ENCODE measurements at regions not wholly inside any gene's neighbourhood (a gene's known extent, or its start where the extent isn't known, plus 50 kb on each side); places are given as distances from the start of the nearest gene placed in this dataset.

GRCh38 chr14:101069666-101070362, 166.3 kb upstream of the RTL1 start:
- no peak overlapping the region for H3K4me3 ChIP-seq (ENCODE audit: low read length)
- H3K27me3 ChIP-seq (ENCODE audit: control insufficient read depth, insufficient read depth, low read length), result peaks cover 3% of the 10 kb centered on the region
- DNase-seq, result no peak
- H3K9me3 ChIP-seq (replicated peaks; ENCODE audit: control insufficient read depth, low read depth, low read length), result no peaks in the 10 kb centered on the region
- no peak overlapping the region for H3K27ac ChIP-seq (ENCODE audit: low read length)
- peaks cover 86% of the 10 kb centered on the region for H3K36me3 ChIP-seq (ENCODE audit: control insufficient read depth, insufficient read depth, low read length)
- H3K4me1 ChIP-seq (ENCODE audit: control insufficient read depth, insufficient read depth, low read length), result peaks cover 29% of the 10 kb centered on the region
- 82% methylated on average over 5 of the region's 11 CpGs for WGBS (ENCODE audit: insufficient coverage)

GRCh38 chr14:101070540-101071492, 167.3 kb upstream of the RTL1 start:
- no peak overlapping the region for H3K27ac ChIP-seq (ENCODE audit: low read length)
- no peaks in the 10 kb centered on the region for H3K9me3 ChIP-seq (replicated peaks; ENCODE audit: control insufficient read depth, low read depth, low read length)
- peaks cover 76% of the 10 kb centered on the region for H3K36me3 ChIP-seq (ENCODE audit: control insufficient read depth, insufficient read depth, low read length)
- H3K4me1 ChIP-seq (ENCODE audit: control insufficient read depth, insufficient read depth, low read length), result peaks cover 37% of the 10 kb centered on the region
- peak; percentile 23 for DNase-seq
- no peak overlapping the region for H3K4me3 ChIP-seq (ENCODE audit: low read length)
- peaks cover 3% of the 10 kb centered on the region for H3K27me3 ChIP-seq (ENCODE audit: control insufficient read depth, insufficient read depth, low read length)
- 86% methylated on average over 13 of the region's 16 CpGs for WGBS (ENCODE audit: insufficient coverage)

GRCh38 chr14:101071493-101071906, 168.0 kb upstream of the RTL1 start:
- Histone ChIP-seq H3K27me3 (ENCODE audit: control insufficient read depth, insufficient read depth, low read length) (peaks cover 4% of the 10 kb centered on the region), H3K36me3 (ENCODE audit: control insufficient read depth, insufficient read depth, low read length) (peaks cover 69% of the 10 kb centered on the region), H3K4me1 (ENCODE audit: control insufficient read depth, insufficient read depth, low read length) (peaks cover 44% of the 10 kb centered on the region), H3K27ac (ENCODE audit: low read length) (no peak overlapping the region), H3K9me3 (replicated peaks; ENCODE audit: control insufficient read depth, low read depth, low read length) (no peaks in the 10 kb centered on the region), H3K4me3 (ENCODE audit: low read length) (no peak overlapping the region)
- WGBS (ENCODE audit: insufficient coverage), result 40% methylated on average over 6 of the region's 12 CpGs
- DNase-seq, result peak; percentile 55

- no peaks in the 10 kb centered on the region for H3K9me3 ChIP-seq (replicated peaks; ENCODE audit: control insufficient read depth, low read depth, low read length)
- WGBS (ENCODE audit: insufficient coverage), result 57% methylated on average over 5 of the region's 10 CpGs
These were observed 168.5 kb upstream of the RTL1 start for GRCh38 chr14:101072070-101072469.

GRCh38 chr14:101072531-101072930, 169.0 kb upstream of the RTL1 start:
- peak overlapping the region; percentile 7 for H3K27ac ChIP-seq (ENCODE audit: low read length)
- H3K9me3 ChIP-seq (replicated peaks; ENCODE audit: control insufficient read depth, low read depth, low read length), result no peaks in the 10 kb centered on the region
- no peak overlapping the region for H3K4me3 ChIP-seq (ENCODE audit: low read length)
- peaks cover 12% of the 10 kb centered on the region for H3K27me3 ChIP-seq (ENCODE audit: control insufficient read depth, insufficient read depth, low read length)
- peaks cover 54% of the 10 kb centered on the region for H3K4me1 ChIP-seq (ENCODE audit: control insufficient read depth, insufficient read depth, low read length)
- H3K36me3 ChIP-seq (ENCODE audit: control insufficient read depth, insufficient read depth, low read length), result peaks cover 59% of the 10 kb centered on the region
- WGBS (ENCODE audit: insufficient coverage), result no CpG with 5 or more reads among the region's 16 CpGs
- peak; percentile 23 for DNase-seq

More at GRCh38 chr14:101072070-101072469, 168.5 kb upstream of the RTL1 start:
- H3K27me3 ChIP-seq (ENCODE audit: control insufficient read depth, insufficient read depth, low read length), result peaks cover 8% of the 10 kb centered on the region
- H3K27ac ChIP-seq (ENCODE audit: low read length), result no peak overlapping the region
- H3K36me3 ChIP-seq (ENCODE audit: control insufficient read depth, insufficient read depth, low read length), result peaks cover 64% of the 10 kb centered on the region
- H3K4me3 ChIP-seq (ENCODE audit: low read length), result no peak overlapping the region
- peak; percentile 18 for DNase-seq
- H3K4me1 ChIP-seq (ENCODE audit: control insufficient read depth, insufficient read depth, low read length), result peaks cover 49% of the 10 kb centered on the region

GRCh38 chr14:101072945-101073597, 169.5 kb upstream of the RTL1 start:
- DNase-seq, result peak; percentile 68
- H3K36me3 ChIP-seq (ENCODE audit: control insufficient read depth, insufficient read depth, low read length), result peaks cover 54% of the 10 kb centered on the region
- 35% methylated on average over 26 of the region's 28 CpGs for WGBS (ENCODE audit: insufficient coverage)
- H3K27ac ChIP-seq (ENCODE audit: low read length), result peak overlapping the region; percentile 13
- peaks cover 59% of the 10 kb centered on the region for H3K4me1 ChIP-seq (ENCODE audit: control insufficient read depth, insufficient read depth, low read length)
- no peak overlapping the region for H3K4me3 ChIP-seq (ENCODE audit: low read length)
- H3K27me3 ChIP-seq (ENCODE audit: control insufficient read depth, insufficient read depth, low read length), result peaks cover 17% of the 10 kb centered on the region
- no peaks in the 10 kb centered on the region for H3K9me3 ChIP-seq (replicated peaks; ENCODE audit: control insufficient read depth, low read depth, low read length)

GRCh38 chr14:101073598-101073965, 170.1 kb upstream of the RTL1 start:
- peak overlapping the region; percentile 13 for H3K27ac ChIP-seq (ENCODE audit: low read length)
- WGBS (ENCODE audit: insufficient coverage), result 55% methylated on average over 4 of the region's 7 CpGs
- H3K9me3 ChIP-seq (replicated peaks; ENCODE audit: control insufficient read depth, low read depth, low read length), result no peaks in the 10 kb centered on the region
- DNase-seq, result peak; percentile 20
- peaks cover 21% of the 10 kb centered on the region for H3K27me3 ChIP-seq (ENCODE audit: control insufficient read depth, insufficient read depth, low read length)
- H3K36me3 ChIP-seq (ENCODE audit: control insufficient read depth, insufficient read depth, low read length), result peaks cover 48% of the 10 kb centered on the region
- peaks cover 64% of the 10 kb centered on the region for H3K4me1 ChIP-seq (ENCODE audit: control insufficient read depth, insufficient read depth, low read length)
- no peak overlapping the region for H3K4me3 ChIP-seq (ENCODE audit: low read length)

GRCh38 chr14:101074196-101075024, 170.9 kb upstream of the RTL1 start:
- peaks cover 66% of the 10 kb centered on the region for H3K4me1 ChIP-seq (ENCODE audit: control insufficient read depth, insufficient read depth, low read length)
- no peak for DNase-seq
- no peaks in the 10 kb centered on the region for H3K9me3 ChIP-seq (replicated peaks; ENCODE audit: control insufficient read depth, low read depth, low read length)
- peak overlapping the region; percentile 22 for H3K27ac ChIP-seq (ENCODE audit: low read length)
- H3K27me3 ChIP-seq (ENCODE audit: control insufficient read depth, insufficient read depth, low read length), result peaks cover 23% of the 10 kb centered on the region
- peaks cover 40% of the 10 kb centered on the region for H3K36me3 ChIP-seq (ENCODE audit: control insufficient read depth, insufficient read depth, low read length)
- no peak overlapping the region for H3K4me3 ChIP-seq (ENCODE audit: low read length)
- WGBS (ENCODE audit: insufficient coverage), result 78% methylated on average over 8 of the region's 13 CpGs

GRCh38 chr14:101075025-101075800, 171.7 kb upstream of the RTL1 start:
- no peak for DNase-seq
- Histone ChIP-seq H3K9me3 (replicated peaks; ENCODE audit: control insufficient read depth, low read depth, low read length) (no peaks in the 10 kb centered on the region), H3K36me3 (ENCODE audit: control insufficient read depth, insufficient read depth, low read length) (peaks cover 32% of the 10 kb centered on the region), H3K4me3 (ENCODE audit: low read length) (no peak overlapping the region), H3K4me1 (ENCODE audit: control insufficient read depth, insufficient read depth, low read length) (peaks cover 66% of the 10 kb centered on the region), H3K27ac (ENCODE audit: low read length) (no peak overlapping the region), H3K27me3 (ENCODE audit: control insufficient read depth, insufficient read depth, low read length) (peaks cover 23% of the 10 kb centered on the region)
- 64% methylated on average over 8 of the region's 9 CpGs for WGBS (ENCODE audit: insufficient coverage)

All from muscle of leg (tissue), 3 donors.